Thoracic aorta (tissue), 2 donors: ENCODE measurements at regions not wholly inside any gene's neighbourhood (a gene's known extent, or its start where the extent isn't known, plus 50 kb on each side); places are given as distances from the start of the nearest gene placed in this dataset.

Experiments used
- ATAC-seq: fragments of 150-250 bp; one replicate; pipeline ENCODE4 v1.8.0; 2017; ENCODE audit warnings: low read depth; ENCODE audit not compliant: insufficient number of reproducible peaks, low FRiP score
- DNase-seq: peaks from one replicate; pipeline ENCODE4 v3.0.0-alpha.2; 2020; ENCODE audit warnings: low spot score
- H3K27ac ChIP-seq, 2 donors: fragments of 200-600 bp; sonication (generic); 1 replicate in 1 of 2; 2 replicates in 1 of 2; pipeline ENCODE4 v1.5.1; 2016; ENCODE audit warnings: mild to moderate bottlenecking in 2 of 2, moderate library complexity in 2 of 2
- H3K27me3 ChIP-seq: fragments of 200-600 bp; sonication (generic); replicated peaks from 2 replicates; pipeline ENCODE4 v1.6.0; 2016; ENCODE audit warnings: mild to moderate bottlenecking; ENCODE audit not compliant: insufficient read depth
- H3K36me3 ChIP-seq: fragments of 200-600 bp; sonication (generic); one replicate; pipeline ENCODE4 v1.5.1; 2016
- H3K4me1 ChIP-seq, 2 donors: fragments of 200-600 bp; sonication (generic); 1 replicate in 1 of 2; 2 replicates in 1 of 2; pipeline versions ENCODE4 v1.5.1 to v1.6.0; 2016; ENCODE audit warnings: low read depth in 2 of 2, mild to moderate bottlenecking in 1 of 2; ENCODE audit not compliant: control insufficient read depth in 1 of 2
- H3K4me3 ChIP-seq: fragments of 200-600 bp; sonication (generic); 2 replicates; pipeline ENCODE4 v1.5.1; 2016; ENCODE audit warnings: mild to moderate bottlenecking
- H3K9me3 ChIP-seq: fragments of 200-600 bp; sonication (generic); 2 replicates; pipeline ENCODE4 v1.5.1; 2016
- CTCF ChIP-seq: fragments of 200-600 bp; sonication (generic); IDR thresholded peaks from one replicate; pipeline ENCODE4 v1.5.1; 2019; ENCODE audit warnings: antibody characterized with exemption

DNA sequence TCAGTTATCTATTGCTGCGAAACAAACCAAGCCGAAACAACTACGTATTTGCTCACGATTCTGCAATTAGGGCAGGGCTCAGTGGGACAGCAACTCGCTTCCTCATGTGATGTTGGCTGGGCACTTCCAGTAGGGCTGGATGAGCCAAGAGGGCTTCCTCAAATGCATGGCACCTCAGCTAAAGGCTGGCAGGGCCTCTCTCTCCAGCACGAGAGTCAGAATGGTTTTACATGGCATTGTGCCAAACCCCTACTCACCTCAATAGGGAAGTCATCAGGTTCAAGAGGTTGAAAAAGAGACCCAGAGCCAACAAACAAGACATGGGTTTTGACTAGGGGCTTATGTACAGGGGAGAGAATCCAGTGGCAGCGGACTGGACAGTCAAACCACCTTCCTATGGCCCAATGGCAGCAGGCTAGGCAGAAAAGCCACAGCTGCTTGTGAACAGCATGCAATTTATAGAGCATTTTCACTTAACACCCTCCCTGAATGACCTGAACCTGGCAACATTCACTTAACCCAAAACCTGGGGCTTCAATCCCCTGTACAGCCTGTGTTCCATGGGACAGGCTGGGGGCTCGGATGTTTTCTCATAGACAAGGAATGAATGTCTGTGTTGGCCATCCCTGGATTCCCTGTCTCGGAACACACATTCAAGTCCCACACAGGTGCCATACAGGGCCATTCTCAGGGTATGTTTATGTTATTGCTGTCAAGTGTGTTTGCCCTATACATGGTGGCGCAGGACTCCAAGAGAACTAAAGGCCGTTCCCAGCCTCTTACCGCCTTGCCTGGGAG lies 154.2 kb upstream of the NAV2 start:
- ATAC-seq (no peak), DNase-seq (no peak)
- Histone ChIP-seq H3K27me3 (no peaks in the 10 kb centered on the region), H3K4me3 (no peak overlapping the region), H3K9me3 (no peaks in the 10 kb centered on the region), H3K27ac (no peak overlapping the region), H3K36me3 (no peaks in the 10 kb centered on the region), H3K4me1 (peaks cover 3 to 5% of the 10 kb centered on the region in 2 donors)
- TF ChIP-seq CTCF, result no peak

GRCh38 chr11:19557720-19558140 lies 154.9 kb upstream of the NAV2 start:
- TF ChIP-seq CTCF, result peak; percentile 92
- Histone ChIP-seq H3K9me3 (no peaks in the 10 kb centered on the region), H3K36me3 (no peaks in the 10 kb centered on the region), H3K27ac (no peak overlapping the region), H3K4me3 (no peak overlapping the region), H3K4me1 (peaks cover 3 to 5% of the 10 kb centered on the region in 2 donors), H3K27me3 (no peaks in the 10 kb centered on the region)
- DNase-seq, result peak; percentile 45
- ATAC-seq, result peak; percentile 50

DNA sequence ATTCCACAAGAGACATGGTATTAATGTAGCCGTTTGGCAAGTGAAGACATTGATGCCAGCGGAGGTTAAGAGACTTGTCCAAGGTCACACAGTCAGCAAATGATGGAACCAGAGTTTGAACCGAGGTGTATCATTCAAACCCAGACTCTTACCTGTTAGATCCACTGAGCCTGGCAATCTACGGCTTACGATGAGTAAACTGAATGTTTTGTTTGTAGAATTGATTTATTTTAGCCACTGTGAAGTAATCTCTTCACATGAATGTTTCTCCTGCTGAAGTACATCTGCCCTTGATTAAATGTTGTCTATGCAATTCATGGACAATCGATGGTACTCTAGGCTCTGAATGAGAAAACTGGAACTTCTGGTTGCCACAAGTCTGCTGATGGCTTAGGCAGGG lies 155.5 kb upstream of the NAV2 start:
- H3K36me3 ChIP-seq, result no peaks in the 10 kb centered on the region
- H3K4me1 ChIP-seq, result peaks cover 3 to 5% of the 10 kb centered on the region in 2 donors
- no peak for ATAC-seq
- no peak for TF ChIP-seq CTCF
- no peak overlapping the region for H3K4me3 ChIP-seq
- no peaks in the 10 kb centered on the region for H3K9me3 ChIP-seq
- H3K27me3 ChIP-seq, result no peaks in the 10 kb centered on the region
- H3K27ac ChIP-seq, result no peak overlapping the region
- no peak for DNase-seq

GRCh38 chr11:19555266-19555665 lies 157.4 kb upstream of the NAV2 start:
- Histone ChIP-seq H3K4me3 (no peak overlapping the region), H3K27me3 (no peaks in the 10 kb centered on the region), H3K27ac (no peak overlapping the region), H3K9me3 (no peaks in the 10 kb centered on the region), H3K36me3 (no peaks in the 10 kb centered on the region), H3K4me1 (peaks cover 3 to 5% of the 10 kb centered on the region in 2 donors)
- no peak for TF ChIP-seq CTCF
- DNase-seq (no peak), ATAC-seq (no peak)

- Histone ChIP-seq H3K27me3 (no peaks in the 10 kb centered on the region), H3K27ac (no peak overlapping the region), H3K9me3 (no peaks in the 10 kb centered on the region), H3K4me3 (no peak overlapping the region), H3K36me3 (no peaks in the 10 kb centered on the region), H3K4me1 (peaks cover 3 to 5% of the 10 kb centered on the region in 2 donors)
- peak; percentile 47 for ATAC-seq
- peak; percentile 50 for DNase-seq
- TF ChIP-seq CTCF, result peak; percentile 89
Observed at GRCh38 chr11:19553683-19554333, 158.8 kb upstream of the NAV2 start.
